ENCODE measurements at regions not wholly inside any gene's neighbourhood (a gene's known extent, or its start where the extent isn't known, plus 50 kb on each side); places are given as distances from the start of the nearest gene placed in this dataset.
"Not testable (repeated sequence)": the region's sequence is repeated elsewhere in the genome, so short reads cannot be mapped to it uniquely, and the experiment has no call there.

DNA sequence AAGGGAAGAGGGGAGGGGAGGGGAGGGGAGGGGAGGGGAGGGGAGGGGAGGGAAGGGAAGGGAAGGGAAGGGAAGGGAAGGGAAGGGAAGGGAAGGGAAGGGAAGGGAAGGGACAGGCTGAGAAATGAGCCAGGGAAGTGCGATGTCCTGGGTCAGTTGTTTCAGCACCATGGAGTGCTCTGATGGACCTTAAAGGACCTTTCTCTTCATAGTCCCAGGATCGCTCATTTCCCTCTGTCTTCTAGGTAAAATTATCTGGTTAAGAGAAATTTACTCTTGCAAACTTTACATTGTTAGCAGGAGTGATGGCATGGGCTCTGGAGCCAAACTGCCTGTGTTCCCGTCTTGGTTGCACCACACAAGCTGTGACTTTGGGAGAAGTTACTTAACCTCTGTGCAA, 357.8 kb downstream of the MATN1 start:
- no peak for DNase-seq (ENCODE audit: low spot score)

DNA sequence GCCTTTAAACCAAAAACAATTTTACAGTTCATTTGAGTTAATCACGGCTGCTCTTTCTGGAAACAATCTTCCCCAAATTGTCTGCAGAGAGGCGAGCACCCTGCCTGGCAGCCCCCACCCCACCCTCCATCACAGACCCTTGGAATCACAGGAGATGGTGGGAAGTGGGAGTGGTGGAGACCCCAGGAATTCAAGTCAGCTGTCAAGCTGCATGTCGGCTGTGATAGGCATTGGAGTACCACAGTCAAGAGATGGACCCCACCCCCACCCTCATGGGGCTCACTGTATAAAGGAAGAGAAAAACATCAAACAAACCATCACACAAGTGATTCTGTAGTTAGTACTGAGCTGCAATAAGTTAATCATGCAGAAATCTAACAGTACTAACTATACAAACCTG, 360.4 kb downstream of the MATN1 start:
- DNase-seq (ENCODE audit: low spot score) = no peak

DNA sequence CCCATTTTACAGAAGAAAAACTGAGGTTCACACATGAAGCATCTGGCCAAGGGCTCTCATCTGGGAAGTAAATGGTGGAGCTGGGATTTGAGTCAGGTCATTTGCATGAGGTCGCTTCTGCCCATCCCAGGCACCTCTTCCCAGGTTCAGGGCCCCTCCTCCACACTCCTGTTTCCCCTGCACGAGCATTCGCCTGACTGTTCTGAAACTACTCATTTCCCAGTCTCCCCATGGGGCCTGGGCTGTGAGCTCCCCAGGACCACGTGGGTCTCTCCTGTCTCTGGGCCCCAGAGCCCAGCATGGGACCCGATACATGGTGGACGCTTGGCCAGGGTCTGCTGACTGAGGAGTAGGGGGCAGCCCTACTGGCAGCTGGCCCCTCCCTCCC, 360.8 kb downstream of the MATN1 start:
- DNase-seq (ENCODE audit: low spot score) = no peak

DNA sequence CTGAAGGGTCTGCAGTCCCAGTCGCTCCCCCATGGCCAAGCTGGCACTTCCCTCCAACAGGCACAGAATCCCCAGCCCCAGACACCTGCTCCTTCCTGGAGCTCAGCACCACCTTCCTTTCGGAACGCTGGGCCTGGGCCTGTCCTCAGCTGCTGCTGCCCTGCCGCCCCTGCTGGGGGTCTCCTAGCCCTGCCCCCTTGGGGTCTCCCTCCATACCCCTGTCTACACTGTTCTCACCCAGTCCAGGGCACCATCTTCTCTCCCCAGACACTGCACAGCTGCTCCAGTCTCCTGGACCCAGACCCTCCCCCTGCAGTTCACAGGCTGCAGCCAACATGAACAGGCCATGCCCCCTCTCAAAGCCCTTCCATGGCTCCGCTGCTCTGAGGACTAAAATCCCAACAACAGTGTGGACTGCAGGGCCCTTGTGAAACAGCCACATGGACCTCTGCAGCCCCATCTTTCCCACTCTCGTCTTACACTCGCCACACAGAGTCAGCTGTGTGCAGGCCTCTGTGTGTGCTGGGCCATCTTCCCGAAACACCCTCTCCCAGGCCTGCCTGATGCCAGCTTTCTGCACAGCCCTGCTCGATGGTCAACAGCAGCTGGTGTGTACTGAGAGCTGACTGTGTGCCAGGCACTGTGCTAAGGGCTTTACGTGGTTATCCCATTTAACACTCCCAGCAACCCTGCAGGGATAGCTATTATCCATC, 361.3 kb downstream of the MATN1 start:
- not testable (repeated sequence) for DNase-seq (ENCODE audit: low spot score)

DNA sequence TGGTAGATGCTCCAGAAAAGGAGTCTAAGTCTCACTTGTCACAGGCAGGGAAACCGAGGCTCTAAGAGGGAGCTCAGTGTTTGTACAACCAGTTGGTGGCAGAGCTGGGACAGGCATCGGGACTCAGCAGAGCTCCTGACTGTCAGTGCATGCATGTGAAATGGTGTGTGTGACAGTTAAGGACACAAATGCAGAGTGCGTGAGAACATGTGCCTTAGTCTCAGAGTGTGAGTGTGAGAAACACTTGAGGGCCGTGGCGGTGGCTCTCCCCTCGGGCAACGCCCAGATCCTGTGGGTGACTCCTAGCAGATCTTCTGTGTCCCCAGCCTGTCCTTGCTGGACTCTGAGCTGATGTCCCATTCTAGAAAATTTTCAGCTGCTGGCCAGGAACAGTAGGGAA, 362.6 kb downstream of the MATN1 start:
- DNase-seq (ENCODE audit: low spot score) = no peak

DNA sequence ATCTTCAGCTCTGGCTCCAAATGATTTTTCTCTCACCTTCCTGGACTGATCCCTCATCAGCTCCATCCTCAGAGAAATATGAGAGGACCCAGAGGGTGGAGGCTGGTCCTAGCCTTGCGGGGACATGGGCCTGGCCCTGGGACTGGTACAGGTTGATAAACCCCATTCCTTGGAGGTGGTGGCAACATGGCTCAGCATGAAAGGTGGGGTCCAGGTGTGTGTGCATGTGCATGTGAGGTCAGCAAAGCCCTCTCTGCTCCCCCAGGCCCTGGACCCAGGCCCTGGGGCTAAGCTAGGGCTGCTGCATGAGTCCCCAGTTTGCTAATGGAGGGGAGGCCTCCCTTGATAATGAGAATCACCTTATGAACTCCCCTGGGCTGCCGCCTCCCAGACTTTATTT, 363.1 kb downstream of the MATN1 start:
- DNase-seq (ENCODE audit: low spot score) = no peak

DNA sequence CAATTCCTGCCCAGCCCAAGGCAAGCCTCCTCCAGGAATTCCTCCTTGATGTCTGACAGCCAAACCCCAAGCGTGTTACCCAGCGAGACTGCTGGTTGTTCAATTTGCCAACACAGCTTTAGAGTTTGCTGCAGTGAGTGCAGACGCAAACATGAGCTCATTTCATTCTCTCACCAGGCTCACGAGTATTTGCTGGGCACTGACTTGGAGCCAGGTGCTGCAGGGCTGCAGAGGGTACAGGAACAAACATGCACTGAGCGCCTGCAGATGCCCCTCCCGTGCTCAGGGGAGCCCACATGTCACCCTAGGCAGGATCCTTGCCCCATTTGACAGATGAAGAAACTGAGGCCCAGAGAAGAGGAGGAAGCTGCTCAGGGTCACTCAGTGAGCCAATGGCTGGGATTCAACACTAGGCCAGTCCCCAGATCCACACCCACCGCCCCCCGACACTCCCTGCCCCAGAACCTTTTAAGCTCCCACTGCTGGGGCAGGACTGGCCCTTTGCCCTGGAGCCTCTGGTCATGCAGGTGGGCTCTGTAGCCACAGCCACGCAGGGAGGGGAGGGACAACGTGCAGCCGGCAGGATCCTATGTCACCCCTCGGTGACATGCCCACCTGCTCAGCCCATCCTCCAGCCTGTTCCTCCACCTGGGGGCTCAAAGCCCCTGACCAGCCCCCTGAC, 363.7 kb downstream of the MATN1 start:
- DNase-seq (ENCODE audit: low spot score) = no peak

DNA sequence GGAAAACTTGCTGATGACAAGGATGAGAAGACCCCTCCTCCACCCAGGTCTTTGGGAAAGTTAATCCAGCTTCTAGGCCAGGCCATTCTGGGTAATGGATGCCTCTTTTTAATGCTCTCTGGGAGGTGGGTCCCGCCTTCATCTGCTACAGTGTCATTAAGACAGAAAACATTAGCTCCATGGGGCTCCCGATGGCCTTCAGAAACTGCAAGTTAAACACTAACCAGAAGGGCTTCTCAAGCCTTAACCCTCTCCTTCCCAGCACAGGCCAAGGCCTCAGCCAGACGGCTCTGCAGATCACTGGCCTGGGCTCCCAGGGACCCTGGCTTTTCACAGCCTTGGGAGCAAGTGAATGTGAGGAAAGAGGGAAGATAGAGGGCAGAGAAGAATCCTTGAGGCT, 364.9 kb downstream of the MATN1 start:
- no peak for DNase-seq (ENCODE audit: low spot score)

DNA sequence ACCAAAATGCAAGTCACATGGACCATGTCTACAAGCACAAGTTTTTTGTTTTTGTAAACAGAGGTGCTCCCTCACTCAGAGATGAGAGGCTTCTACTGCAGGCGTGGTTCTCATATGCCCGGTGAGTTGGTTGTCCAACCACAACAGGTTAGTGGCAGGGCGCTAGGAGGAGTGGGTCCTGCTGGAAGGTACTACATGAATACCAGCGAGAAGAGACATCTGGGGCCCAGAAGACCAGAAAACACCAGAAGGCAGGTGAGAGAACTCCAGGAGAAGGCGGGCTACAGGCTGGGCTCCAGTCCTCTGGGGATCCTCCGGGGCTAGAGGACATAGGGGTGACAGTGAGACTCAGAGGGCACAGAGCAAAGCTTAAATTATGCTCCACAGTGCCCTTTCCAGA, 366.5 kb downstream of the MATN1 start:
- no peak for DNase-seq (ENCODE audit: low spot score)

DNA sequence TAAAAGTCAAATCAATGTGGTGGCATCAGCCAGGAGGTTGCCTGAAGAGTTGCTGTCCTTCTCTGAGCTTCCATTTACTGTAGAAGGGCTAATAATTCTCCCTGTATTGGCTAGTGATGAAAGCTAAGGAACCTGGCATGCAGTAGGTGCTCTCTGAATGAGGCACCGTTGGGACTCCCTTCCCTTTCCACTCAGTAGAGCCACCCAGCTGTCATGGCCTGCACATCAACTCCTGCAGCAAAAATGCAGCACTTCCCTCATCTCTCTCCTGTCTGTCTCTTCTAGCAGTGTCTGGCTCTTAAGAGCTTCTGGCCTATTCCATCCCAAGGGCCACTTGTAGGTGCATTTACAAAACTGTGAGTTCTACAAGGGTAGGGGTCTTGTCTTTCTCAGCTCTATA, 369.0 kb downstream of the MATN1 start:
- DNase-seq (ENCODE audit: low spot score) = no peak

DNA sequence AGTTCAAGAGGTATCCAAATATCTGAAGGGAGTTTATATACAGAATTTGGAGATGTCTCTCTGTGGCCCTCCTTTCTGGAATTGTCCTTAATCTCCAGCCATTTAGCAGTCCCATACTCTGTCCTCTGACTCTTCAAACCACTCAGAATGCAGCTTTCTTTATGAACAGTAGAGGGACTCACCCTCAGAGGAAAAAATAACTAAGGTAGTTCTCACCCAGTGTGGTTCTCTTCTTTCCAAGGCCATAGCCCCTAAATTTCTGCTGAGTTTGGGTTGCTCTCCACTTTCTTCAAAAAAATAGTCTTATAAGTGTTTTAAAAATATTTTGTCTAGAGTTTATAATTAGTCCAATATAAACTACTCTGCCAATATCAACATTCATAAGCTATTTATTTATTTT, 369.7 kb downstream of the MATN1 start:
- no peak for DNase-seq (ENCODE audit: low spot score)

DNA sequence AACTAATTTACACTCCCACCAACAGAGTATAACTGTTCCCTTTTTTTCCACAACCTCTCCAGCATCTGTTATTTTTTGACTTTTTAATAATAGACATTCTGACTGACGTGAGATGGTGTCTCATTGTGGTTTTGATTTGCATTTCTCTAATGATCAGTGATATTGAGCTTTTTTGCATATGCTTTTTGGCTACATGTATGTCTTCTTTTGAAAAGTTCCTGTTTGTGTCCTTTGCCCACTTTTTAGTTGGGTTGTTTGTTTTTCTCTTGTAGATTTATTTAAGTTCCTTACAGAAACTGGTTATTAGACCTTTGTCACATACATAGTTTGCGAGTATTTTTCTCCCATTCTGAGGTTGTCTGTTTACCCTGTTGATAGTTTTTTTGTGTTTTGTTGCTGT, 375.2 kb downstream of the MATN1 start:
- no peak for DNase-seq (ENCODE audit: low spot score)

DNA sequence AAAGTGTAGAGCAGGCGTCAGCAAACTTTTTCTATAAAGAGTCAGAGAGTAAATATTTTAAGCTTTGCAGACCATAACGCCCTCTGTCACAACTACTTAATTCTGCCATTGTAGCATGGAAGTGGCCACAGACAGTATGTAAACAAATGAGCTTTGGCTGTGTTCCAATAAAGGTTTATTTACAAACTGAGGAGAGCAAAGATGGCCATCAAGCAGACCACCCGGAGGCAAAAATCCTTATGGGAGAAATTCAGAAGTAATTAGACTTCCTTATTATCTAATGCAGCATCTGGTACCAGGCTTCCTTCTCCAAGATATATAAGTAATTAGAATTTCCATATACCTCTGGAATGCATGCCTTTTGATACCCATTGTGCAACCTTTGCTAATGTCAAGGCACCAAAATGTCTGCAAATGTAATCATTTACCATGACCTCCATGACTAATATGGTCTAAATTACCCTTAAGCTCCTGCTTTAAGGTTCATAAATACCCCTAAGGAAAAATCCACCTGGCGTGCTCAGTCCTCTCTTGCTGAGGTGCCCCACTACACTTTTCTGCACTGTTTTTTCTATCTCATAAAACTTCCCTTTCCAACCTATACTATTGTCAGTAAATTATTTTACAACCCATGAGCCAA, 377.8 kb downstream of the MATN1 start:
- DNase-seq (ENCODE audit: low spot score) = no peak

DNA sequence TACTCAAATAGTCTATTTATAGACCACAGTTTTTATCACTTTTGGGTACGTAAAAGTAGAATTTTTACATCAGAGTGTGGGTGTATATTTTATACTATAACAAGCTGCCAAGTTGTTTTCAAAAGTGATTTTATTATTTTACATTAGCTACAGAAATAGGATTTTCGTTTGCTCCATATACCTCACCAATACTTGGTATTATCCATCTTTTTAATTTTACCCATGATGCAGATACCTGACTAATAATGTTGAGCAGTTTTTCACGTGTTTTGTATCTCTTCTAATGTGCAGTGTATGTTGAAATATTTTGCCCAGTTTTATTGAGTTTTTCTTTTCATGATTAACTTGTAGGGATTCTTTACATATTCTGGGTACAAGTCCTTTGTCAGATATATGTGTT, 379.8 kb downstream of the MATN1 start:
- no peak for DNase-seq (ENCODE audit: low spot score)

DNA sequence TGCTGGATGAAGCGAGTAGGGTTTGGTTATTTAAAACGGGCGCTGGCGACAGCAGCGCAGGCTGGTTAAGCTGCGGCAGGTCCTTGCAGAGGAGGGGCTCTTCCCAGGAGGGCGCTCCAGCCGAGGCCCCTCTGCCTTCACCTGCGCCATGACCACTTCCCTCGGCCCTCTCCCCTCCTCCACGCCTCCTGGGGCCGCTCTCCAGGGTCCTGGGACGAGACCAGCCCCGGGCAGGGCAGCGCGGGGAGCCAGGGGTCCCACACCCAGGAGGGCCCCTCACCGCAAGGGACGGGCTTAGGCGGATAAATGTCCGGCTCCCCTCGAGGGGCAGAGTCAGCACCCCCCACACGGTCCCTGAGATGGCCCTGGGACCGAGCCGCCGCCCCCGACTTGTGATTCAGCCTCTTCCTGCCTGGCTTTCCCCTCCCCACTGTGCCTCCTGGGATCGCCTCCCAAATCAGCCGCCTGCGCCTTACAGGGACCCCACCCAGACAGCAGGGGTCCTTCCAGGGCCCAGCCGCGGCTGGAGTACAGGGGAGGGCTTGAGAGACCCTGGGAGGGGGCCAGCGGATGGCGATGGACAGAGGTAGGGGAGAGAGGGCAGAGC, 380.7 kb downstream of the MATN1 start:
- no peak for DNase-seq (ENCODE audit: low spot score)

DNA sequence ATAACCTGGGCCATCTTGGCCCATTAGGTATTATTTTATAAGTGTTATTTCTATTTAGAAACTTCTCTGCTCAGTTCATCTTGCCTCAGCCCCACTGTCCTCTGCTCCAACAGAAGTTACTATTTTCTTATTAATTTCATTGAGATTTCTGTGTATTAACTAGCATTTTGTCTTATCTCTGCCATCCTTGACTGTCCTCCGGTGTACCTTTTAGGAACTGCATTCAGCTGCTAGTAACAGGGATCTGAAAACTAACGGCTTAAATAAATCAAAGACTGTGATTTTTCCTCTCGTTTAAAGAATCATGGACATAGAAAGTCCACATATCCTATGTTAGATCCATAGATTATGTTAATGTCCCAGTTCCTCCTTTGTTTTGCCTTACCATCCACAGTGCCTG, 382.5 kb downstream of the MATN1 start:
- no peak for DNase-seq (ENCODE audit: low spot score)

DNA sequence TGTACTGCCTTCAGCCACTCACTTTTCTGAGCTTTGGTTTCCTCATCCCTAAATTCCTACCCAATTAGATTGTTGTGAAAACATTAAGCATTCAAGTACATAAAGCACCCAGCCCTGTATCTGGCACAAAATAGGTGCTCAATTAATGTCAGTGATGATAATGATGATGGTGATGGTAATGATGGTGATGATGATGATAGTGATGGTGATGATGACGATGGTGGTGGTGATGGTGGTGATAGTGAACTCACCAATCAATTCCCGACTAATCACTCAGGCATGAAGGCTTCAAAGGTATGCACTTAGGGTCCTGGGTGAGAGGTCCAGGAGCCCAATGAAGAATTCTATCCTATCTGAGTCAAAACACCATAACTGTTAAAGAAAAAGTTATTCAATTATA, 383.5 kb downstream of the MATN1 start:
- no peak for DNase-seq (ENCODE audit: low spot score)

DNA sequence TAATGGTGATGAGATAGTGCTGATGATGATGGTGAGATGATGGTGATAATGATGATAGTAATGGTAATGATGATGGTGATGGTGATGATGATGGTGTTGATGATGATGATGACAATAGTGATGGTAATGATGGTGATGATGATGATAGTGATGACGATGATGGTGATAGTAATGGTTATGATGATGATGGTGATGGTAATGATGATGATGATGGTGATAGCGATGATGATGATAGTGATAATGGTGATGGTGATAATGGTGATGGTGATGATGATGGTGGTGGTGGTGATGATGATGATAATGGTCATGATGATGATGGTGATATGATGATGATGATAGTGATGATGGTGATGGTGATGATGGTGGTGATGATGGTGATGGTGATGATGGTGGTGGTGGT, 384.6 kb downstream of the MATN1 start:
- DNase-seq (ENCODE audit: low spot score) = no peak

DNA sequence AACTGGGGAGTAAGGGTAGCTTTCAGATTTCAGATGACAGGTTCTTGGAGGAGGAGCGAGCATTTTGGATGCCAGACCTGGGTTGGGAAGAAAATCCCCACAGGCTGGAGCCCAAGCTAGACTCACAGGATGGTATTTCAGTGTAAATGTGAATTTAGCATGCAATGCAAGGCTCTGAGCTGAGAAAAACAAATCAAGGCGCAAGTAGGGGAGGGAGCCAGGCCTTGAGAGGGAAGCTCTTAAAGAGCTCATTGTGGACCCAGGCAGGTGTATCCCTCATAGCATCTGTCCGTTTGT, 386.1 kb downstream of the MATN1 start:
- no peak for DNase-seq (ENCODE audit: low spot score)

DNA sequence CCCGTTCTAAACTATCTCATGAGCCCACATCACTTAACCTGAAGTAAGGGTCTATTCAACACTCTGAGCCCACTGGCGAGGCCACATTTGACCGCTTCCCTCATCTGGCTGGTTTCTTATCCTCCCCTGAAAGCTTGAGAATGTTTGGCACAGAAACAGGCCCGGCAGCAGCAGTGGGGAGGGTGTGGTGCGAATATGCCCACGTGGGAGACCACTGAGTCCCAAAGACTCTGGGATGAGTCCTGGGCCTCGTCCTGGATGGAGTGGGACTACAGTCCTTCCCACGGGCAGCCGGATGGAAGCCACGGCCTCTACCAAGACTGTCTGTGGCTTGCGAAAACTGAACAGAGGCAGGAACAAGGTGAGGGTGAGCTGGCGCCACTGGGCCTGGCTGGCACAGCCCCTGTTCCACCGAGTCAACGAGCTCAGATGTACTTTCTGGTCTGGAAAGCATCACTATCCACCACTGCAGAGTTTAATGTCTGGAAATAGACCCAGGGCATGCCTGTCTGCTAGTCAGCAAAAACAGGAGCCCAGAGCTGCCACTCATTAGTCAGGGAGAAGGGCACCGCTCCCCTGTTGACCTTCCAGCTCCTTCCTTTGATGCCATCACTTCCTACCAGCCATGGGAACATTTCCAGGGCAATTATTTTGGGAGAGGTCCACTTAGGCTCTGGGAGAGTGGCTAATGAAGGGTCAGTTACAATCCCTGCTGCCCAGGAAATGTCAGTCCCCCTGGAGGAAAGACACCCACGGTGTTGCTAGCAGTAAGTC, 386.6 kb downstream of the MATN1 start:
- no peak for DNase-seq (ENCODE audit: low spot score)

DNA sequence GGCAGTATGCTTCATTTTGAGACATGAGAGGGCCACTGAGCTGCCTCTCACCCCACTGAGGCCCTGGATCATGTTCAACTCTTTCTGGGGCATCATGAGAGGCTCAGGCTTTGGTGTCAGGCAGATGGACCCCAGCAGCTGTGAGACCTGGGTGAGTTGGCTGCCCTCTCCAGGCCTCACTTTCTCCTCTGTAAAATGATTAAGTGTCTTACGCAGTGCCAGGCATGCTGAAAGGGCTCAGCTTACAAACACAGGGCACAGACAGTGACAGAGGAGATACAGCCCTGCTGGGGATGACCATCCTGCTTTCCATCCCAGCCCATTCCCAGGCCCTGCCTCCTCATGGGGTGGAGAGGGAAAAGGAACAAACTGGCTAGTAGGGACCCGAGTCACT, 387.4 kb downstream of the MATN1 start:
- no peak for DNase-seq (ENCODE audit: low spot score)

DNA sequence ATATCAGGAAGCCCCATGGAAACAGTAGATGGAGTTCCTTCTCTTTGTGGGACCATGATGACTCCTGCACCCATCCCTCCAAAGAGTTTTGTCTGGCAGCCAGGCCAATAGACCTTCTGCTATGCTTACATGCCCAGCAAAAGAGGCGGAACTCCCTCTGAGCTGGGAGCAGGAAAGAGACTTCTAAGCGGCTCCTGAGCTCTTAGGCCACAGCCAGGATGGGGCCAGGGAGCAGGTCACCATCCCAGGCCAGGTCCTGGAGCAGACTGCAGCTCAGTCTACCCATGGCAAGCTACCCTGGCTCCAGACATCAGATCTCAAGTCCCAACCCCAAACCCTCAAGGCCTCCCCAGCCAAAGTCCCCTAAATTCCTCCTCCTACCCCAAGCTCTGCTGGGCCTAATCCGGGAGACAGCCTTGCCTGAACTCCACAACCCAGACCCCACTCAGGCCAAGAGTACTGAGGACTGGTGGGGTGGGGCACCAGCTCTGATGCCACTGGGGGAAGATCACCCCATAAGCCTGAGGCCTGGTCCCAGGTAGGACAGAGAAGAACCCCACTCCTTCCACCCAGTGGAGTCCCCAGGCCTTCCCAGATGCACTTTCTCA, 387.9 kb downstream of the MATN1 start:
- no peak for DNase-seq (ENCODE audit: low spot score)

Measured in SK-N-DZ (cell line).